HG03442 (cell line): ENCODE measurements at regions not wholly inside any gene's neighbourhood (a gene's known extent, or its start where the extent isn't known, plus 50 kb on each side); places are given as distances from the start of the nearest gene placed in this dataset.
"Not testable (repeated sequence)": the region's sequence is repeated elsewhere in the genome, so short reads cannot be mapped to it uniquely, and the experiment has no call there.

Experiments
- ATAC-seq: cut with Tn5 transposase; IDR thresholded peaks from one replicate; pipeline ENCODE4 v1.9.1; 2021; ENCODE audit warnings: mild to moderate bottlenecking, moderate library complexity; ENCODE audit not compliant: unreplicated experiment

DNA sequence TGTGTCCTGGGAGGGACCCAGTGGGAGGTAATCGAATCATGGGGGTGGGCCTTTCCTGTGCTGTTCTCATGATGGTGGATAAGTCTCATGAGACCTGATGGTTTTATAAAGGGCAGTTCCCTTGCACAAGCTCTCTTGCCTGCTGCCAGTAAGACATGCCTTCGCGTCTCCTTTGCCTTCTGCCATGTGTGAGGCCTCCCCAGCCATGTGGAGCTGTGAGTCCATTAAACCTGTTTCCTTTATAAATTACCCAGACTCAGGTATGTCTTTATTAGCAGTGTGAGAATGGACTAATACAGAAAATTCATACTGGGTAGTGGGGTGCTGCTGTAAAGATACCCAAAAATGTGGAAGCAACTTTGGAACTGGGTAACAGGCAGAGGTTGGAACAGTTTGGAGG is 300.0 kb upstream of the ZFP42 start:
- not testable (repeated sequence) for ATAC-seq

DNA sequence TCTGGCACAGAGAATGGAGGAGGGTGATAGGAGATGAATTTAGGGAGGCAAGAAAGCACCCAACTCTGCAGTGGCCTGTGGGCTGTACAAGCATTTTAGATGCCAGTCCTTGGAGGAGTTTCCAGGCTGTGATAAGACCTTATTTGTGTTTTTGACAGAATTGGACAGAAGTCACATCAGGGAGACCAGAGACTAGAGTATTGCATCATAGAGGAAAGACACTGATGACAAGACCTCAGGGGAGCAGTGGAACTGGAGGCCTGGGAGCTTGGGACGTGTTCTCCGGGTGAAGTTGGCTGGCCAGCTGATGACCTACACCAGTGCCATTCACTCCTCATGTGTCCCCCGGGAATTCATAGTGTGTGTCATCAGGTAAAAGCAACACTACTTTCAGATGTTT is 284.0 kb upstream of the ZFP42 start:
- ATAC-seq = no peak

DNA sequence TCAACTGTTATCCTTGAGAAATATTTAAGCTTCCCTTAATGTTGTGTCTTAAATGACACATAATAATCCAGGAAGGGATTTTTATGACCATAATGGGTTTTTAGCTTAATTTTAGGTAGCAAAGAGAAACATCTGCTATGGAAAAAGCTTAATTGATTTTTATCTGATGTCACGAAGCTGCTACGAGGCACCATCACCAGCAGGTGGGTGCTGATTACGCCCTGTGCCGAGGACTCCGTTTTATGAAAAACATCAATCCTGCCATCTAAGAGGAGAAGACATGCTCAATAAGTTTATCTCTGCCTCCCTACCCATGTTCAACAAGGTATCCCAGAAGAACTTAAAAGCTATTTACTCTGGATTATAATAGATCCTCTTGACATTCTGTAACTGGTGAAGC is 280.6 kb upstream of the ZFP42 start:
- no peak for ATAC-seq

DNA sequence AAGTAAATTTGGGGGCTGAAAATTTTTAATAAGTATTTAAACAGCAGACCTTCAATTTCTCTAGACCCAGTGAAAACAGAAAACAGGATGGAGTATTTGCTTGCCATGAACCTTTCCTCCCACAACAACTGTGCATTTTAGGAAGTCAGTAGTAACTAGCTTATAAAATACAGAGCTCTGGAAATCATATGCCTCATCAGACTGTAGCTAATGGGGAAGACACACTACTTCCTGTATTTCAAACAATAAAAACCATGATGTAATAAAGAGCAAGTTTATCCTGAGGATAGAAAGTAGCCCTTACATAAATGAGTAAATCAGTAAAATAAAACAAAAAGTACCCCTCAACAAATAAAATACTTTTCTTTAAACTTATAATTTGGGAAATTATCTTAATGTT is 280.1 kb upstream of the ZFP42 start:
- no peak for ATAC-seq

DNA sequence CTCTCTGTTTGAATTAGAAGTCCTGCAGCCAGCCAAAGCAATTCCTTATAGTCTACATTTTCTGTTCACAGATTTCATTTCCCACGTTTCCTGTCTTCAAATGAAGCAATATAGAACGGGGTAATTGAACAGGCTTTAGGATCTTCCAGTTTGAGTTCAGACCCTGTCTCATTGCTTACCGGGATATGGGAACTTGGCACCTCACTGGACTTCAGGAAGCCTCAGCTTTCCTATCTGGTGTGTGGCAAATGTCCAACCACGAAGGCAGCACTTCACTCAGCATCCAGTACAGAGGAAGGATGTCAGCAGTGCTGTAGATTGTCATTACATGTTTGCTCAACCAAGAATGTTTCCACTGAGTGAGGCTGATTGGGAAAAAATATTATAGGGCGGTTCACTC is 271.1 kb upstream of the ZFP42 start:
- ATAC-seq = no peak

DNA sequence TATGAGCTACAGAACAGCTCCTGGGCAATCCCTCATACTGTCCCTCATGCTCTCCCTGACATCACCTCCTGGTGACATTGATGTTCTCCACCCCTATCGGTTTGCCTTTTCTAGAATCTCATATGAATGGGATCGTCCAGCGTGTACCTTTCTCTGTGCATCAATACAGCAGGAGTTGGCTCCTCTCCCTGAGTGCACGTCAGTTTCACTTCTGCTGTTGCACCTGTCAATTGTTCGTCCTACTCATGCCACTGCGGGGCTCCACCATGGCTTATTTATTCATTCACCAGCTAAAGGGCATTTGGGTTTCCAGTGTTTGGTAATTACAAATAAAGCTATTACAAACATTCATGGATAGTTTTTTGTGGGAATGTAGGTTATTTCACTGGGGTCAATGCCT is 269.1 kb upstream of the ZFP42 start:
- ATAC-seq = no peak

DNA sequence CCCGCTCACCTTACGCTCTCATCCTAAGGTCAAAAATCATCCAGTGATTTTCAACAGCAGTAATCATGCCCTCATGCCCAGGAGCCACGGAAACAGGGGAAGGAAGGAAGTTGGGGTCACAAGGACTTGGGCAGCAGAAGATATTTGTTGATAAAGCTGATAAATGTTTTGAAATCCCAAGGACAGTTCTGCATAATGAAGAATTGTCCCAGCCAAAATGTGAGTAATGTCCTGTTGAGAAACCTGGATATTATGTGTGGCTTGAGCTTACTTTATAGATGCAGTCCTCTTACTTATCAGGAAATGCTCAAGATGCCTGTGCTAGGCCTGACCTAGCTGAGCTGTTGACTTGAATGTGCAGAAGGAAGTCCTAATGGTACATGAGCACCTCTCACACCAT is 263.0 kb upstream of the ZFP42 start:
- ATAC-seq = no peak

DNA sequence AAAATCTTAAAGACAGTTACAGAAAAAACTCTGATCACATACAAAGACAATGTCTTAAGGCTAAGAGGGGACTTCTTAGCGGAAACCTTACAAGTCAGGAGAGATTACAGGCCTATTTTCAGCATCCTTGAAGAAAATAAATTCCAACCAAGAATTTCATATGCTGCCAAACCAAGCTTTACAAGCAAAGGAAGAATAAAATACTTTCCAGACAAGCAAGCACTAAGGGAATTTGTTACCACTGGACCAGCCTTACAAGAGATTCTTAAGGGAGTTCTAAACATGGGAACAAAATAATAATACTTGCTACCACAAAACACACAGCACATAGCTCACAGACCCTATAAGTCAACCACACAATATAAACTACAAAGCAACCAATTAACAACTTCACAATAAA is 255.8 kb upstream of the ZFP42 start:
- ATAC-seq = no peak

DNA sequence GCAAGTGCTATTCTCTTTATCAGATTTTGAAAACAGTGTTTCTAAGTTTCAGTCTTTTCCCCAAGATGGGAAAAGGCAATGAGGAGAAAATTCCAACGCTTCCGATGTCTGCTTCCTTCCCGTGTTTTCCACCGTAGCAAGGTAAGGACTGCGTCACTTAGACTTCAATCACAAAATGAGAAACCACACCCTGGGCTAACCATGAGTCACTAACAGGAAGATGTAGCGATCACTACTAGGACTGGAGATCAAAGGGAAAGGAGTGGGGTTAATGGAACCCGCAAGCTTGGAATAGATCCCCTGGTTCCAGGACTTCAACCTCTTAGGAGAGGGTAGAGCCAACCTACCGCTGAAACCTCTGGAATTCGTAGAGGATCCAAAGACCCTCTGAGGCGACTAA is 250.7 kb upstream of the ZFP42 start:
- ATAC-seq = no peak

DNA sequence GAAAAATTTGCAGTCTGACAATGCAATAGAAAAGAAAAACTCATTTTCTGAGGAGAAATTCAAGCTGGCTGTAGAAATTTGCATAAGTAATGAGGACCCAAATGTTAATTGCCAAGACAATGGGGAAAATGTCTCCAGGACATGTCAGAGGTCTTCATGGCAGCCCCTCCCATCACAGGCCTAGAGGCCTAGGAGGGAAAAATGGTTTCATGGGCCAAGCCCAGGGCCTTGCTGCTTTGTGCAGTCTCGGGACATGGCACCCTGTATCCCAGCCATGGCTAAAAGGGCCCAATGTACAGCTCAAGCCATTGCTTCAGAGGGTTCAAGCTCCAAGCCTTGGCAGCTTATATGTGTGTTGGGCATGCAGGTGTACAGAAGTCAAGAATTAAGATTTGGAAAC is 244.9 kb upstream of the ZFP42 start:
- not testable (repeated sequence) for ATAC-seq

DNA sequence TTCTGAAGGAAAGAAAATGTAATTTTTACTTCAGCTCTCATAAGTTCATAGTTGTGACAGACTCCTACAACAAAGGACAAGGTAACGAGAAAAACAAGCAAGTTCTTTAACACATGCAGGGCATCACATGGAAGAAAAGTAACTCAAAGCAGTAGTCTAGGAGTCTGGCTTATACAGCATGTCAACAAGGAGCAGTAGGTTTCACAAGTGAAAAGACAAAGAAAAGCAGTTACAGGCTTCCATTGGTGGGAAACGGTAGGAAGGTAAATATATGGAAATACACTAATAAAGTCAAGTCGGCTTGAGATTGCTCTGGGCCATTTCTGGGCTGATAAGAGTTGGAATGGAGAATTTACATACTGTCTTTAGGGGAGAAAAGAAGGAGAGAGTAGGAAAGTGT is 228.4 kb upstream of the ZFP42 start:
- ATAC-seq = no peak

DNA sequence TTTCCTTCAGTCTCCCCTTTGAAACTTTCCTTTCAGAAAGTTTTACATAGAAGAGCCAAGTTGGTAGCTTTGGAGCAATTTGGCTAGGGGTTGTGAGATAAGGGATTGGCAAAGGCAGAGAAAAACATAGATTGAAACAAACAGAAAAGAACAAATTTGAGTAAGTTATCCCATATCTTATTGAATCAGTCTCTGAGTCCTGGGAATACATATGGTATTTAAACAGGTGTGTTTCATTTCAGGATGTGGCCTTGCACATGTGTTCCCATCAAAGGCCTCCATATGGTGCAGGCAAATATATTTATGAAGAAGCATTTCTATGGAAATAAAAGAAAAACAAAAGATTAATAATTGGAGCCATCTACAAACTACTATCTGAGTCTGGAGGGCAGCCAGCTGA is 227.9 kb upstream of the ZFP42 start:
- ATAC-seq = no peak

DNA sequence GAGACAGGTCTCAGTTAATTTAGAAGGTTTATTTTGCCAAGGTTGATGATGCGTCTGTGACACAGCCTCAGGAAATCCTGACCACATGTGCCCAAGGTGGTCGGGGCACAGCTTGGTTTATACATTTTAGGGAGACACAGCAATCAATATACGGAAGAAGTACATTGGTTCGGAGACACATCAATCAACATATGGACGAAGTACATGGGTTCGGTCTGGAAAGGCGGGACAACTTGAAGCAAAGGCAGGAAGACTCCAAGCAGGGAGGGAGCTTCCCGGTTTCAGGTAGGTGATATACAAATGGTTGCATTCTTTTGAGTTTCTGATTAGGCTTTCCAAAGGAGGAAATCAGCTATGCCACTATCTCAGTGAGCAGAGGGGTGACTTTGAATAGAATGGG is 225.2 kb upstream of the ZFP42 start:
- ATAC-seq = no peak

DNA sequence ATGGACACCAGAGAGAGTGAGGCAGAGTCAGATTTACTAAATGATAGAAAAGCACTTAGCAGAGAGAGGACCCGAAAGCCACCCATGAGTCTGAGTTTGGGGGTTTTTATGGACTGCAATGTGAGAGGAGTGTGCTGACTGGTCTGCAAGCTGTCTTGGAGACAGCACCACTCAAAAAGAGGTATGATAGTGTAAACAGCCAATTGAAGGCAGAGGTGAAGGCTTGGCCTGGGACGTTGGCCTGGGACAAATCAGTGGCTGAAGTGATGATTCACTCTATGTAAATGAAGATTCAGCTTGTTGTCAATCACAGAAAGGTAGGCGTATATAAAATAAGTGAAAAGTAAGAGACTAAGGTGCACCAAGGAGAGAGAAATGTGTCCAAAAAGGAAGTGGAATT is 217.6 kb upstream of the ZFP42 start:
- ATAC-seq = no peak

DNA sequence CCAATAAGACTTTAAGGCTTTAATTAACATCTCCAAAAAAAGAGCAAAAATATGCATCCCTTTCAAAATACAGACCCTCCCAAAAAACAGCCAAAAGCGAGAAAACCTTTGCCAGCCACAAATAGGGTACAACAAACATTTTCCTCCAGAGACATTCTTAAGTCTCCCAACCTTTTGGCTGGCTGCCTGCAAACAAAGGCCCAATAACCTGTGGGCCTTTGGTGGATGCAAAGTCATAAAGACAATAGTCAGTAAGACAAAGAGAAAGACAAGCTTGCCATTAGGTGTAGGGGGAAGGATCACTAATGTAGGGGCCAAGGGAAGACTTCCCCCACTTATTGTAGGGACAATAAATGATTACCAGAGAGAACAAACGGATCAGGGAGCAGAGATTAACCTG is 215.5 kb upstream of the ZFP42 start:
- no peak for ATAC-seq

DNA sequence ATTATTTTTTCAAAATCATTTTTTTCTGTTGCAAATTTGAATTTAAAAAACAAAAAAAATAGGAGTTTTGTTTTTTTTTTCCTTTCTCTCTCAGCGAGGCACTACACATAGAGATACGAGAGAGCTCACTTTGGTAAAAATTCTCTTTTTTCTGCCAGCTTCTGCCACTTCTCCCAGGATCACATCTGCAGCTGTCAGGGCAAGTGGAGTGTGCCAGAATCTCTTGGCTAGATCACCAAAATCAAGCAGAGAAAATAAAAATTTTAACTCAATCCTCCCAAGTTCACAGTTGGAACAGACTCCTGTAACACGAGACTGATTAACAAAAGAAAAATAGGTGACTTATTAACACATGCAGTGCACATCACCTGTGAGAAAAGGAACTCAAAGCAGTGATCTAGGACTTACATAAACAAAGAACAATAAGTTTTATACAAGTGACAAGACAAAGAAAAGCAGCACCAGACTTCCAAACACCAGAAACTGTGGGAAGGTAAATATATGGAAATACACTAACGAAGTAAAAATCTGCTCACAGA is 213.2 kb upstream of the ZFP42 start:
- ATAC-seq = no peak

DNA sequence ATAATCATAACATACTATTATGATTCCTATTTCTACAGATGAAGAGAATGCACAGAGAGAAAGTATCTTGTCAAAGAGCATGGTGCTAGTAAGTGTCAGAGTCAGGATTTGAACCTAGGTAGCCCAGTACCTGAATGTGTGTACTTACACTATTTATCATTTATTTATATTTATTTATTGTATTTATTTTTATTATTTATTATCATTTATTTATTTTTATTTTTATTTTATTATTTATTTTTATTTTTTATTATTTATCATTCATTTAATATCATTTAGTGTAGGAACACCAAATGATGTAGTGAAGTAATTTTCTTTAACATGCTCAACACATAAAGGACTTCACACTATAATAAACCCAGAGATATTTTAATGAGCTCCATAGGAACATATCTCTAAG is 209.4 kb upstream of the ZFP42 start:
- no peak for ATAC-seq

DNA sequence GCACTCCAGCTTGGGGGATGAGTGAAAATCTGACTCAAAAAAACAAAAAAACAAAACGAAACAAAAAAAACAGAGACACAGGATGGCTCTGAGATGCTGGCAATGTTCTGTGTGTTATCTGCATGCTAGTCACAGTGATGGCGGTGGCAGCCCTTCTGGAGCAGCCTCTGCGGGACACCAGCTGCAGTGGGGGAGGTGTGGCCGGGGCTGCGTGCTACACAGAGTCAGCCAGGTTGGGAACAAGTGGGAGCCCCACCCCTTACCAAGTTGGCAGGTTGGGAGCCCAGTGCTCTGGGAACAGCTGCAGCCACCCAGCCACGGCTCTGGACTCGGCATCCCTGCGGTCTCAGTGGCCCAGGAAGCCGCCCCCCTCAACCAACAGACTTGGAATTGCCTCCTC is 206.5 kb upstream of the ZFP42 start:
- no peak for ATAC-seq

DNA sequence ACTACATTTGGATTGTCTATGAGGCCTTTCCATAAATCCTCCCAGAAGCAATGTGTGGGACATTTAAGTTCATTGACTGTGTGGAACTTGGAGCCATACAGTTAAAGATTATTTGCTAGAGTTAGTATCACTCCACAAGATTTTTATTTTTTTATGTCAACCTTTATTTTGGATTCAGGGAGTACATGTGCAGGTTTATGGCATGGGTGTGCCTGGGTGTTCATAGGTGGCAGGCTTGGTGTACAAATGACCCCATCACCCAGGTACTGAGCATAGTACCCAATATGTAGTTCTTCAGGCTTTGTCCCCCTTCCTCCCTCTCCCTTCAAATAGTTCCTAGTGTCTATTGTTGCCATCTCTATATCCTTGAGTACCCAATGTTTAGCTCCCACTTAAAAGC is 199.8 kb upstream of the ZFP42 start:
- ATAC-seq = no peak

DNA sequence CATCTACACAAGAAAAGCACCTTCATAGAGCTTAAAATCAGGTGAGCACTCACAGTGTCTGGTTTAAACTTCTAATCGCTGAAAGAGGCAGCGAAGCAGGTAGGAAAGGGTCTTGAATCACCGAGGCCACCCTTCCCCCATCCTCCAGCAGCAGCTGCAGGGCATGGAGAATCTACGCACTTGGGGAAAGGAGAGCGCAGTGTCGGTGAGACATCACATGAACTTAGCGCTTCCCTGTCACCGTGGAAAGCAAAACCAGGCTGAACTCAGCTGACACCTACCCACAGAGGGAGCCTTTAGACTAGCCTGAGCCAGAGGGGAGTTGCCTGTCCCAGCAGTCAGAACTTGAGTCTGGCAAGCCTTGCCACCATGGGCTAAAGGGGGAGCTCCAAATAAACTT is 197.2 kb upstream of the ZFP42 start:
- no peak for ATAC-seq

DNA sequence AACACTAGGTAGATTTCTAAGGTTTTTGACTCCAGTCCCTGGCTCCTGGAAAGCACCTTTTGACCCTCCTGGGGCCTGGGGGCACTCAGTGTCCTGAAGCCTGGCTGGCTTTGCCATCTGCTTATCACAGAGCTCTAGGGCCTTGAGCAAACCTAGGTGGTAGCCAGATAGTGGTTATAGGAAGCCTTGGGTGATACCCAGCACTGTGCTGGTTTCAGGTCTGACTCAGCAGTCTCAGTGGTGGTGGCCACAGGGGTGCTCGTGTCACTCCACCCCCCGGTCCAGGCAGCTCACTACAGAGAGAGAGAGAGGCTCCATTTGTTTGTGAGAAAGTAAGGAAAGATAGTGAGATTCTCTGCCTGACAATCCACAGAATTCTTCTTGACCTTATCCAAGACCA is 195.8 kb upstream of the ZFP42 start:
- ATAC-seq = no peak

DNA sequence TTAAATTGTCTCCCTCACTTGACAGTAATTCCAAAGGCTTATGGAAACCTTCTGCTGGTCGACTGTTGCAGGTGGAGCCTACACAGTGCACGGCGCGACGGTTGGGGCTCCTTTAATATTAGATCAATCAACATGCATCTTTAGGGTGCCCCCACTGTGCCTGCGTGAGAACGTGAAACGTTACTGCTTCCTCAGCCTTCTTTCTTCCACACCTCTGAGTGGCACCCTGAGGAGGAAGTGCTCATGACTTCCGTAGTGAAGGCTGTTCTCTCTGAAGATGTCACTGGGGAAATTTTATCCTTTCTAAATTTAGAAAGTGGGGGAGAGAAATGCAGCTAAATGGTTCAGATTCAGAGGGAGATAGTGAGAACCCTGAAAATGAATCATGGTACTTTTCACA is 184.0 kb upstream of the ZFP42 start:
- no peak for ATAC-seq

DNA sequence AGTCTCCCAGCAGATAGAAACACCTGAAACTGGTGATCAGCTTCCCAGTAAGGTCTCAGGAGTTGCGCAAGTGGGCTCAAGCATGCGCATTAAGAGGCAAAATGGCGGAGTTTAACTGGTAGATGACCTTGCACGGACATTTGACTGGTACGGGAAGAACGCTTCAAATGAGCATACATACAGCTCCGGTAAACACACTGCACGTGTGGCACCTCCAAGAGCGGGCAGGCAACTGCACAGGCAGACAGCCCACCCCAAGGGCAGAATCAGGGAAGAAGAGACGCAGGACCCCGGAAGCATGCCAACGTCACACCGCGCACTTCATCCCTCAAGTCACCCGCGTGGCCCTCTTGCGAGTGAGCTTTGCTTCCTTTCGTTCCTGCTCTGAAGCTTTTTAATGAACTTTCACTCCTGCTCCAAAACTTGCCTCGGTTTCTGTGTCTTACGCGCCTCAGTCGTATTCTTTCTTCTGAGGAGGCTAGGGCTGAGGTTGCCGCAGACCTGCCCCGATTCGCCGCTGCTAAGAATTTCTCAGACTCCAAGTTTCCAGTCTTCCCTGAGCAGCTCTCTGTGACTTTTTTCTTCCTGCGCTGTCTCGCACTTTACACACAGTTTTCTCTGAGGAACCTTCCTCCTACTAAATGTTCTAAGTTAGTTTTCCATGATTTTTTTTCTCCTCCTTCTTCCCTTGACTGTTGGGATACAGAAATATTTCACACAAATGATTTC is 180.7 kb upstream of the ZFP42 start:
- no peak for ATAC-seq
